Adrenal gland (tissue), 5 donors: ENCODE measurements at regions not wholly inside any gene's neighbourhood (a gene's known extent, or its start where the extent isn't known, plus 50 kb on each side); places are given as distances from the start of the nearest gene placed in this dataset.

Source experiments
- POLR2A ChIP-seq, 2 donors: fragments of 450-650 bp; IDR thresholded peaks; one replicate each; pipeline ENCODE4 v1.6.1; 2017; ENCODE audit warnings: antibody characterized with exemption in 2 of 2, mild to moderate bottlenecking in 2 of 2, moderate library complexity in 1 of 2
- TF ChIP-seq, protein P1 (sequence below), 6 experiments: fragments of 450-650 bp in 4 of 6; fragments of 200-600 bp in 2 of 6; sonication (generic) in 1 of 6; IDR thresholded peaks; 1 replicate in 5 of 6; 2 replicates in 1 of 6; pipeline versions ENCODE4 v1.5.1 to v1.8.0; 2016 to 2021; ENCODE audit warnings: antibody characterized with exemption in 6 of 6, mild to moderate bottlenecking in 2 of 6, moderate library complexity in 1 of 6
- donor health status: DM: no; HTN: no; CAD: no.

DNA sequence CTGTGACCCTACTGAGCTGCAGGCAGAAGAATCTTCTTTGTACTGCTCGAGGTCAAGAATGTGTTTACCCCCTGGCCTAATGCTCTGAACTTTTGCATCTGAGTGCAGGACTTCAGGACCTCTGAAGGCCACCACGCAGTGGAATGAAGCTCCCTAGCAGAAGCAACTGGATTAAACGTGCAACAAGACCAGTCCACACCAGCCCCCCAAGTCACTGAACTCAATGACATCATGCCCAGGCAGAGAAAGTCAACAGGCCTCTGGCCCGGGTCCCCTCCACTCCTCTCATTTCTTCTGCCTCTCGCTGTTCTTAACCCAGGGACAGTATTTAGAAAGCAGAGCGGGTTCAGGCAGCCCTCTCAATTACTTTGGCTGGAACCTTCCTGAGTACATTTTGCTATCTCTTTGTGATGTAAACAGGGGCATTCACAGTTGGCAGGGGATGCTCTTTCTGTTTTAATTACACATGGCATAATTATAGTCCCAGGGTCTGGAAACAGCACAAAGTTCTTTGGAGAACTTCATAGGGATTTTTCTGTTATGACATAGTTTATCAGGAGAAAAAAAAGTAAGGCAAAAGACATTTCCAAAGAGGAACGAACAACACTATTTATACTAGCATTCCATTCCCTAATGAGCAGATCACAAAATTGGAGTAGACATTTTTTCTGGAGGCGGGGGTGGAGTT, 108.2 kb upstream of the SPATA31D4 start:
- TF ChIP-seq POLR2A (IDR thresholded peaks at IDR 0.05) = no peak
- TF ChIP-seq, protein P1, sequence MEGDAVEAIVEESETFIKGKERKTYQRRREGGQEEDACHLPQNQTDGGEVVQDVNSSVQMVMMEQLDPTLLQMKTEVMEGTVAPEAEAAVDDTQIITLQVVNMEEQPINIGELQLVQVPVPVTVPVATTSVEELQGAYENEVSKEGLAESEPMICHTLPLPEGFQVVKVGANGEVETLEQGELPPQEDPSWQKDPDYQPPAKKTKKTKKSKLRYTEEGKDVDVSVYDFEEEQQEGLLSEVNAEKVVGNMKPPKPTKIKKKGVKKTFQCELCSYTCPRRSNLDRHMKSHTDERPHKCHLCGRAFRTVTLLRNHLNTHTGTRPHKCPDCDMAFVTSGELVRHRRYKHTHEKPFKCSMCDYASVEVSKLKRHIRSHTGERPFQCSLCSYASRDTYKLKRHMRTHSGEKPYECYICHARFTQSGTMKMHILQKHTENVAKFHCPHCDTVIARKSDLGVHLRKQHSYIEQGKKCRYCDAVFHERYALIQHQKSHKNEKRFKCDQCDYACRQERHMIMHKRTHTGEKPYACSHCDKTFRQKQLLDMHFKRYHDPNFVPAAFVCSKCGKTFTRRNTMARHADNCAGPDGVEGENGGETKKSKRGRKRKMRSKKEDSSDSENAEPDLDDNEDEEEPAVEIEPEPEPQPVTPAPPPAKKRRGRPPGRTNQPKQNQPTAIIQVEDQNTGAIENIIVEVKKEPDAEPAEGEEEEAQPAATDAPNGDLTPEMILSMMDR (IDR thresholded peaks at IDR 0.05) = no peak
